IPS-NIHi11 (cell line): ENCODE measurements at regions not wholly inside any gene's neighbourhood (a gene's known extent, or its start where the extent isn't known, plus 50 kb on each side); places are given as distances from the start of the nearest gene placed in this dataset.
A peak's percentile ranks its signal among the peaks of the same experiment; 100 is the strongest.
"Not testable (repeated sequence)": the region's sequence is repeated elsewhere in the genome, so short reads cannot be mapped to it uniquely, and the experiment has no call there.

ENCODE experiments used
- DNase-seq: peaks from one replicate; pipeline ENCODE4 v3.0.0; 2012; ENCODE audit warnings: mixed read lengths, low spot score

DNA sequence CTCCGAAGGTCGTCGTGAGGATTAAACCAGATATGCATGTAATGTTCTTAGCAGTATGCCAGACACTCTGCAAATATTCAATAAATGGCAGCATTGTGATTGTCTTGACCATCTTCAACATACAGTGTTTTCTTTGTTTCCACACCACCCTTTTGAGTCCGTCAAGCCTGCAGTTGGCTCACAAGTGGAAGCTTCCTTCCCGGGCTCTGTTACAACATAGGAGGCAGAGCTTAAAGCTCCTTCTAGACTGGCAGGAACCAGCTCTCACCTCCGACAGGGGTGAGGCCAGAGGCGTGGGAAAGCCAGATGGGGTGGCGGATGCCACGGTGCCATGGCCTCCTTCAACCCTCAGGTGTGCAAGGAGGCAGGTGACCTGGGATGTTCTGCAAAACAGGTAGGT, 138.3 kb downstream of the FOXL1 start:
- DNase-seq = no peak

DNA sequence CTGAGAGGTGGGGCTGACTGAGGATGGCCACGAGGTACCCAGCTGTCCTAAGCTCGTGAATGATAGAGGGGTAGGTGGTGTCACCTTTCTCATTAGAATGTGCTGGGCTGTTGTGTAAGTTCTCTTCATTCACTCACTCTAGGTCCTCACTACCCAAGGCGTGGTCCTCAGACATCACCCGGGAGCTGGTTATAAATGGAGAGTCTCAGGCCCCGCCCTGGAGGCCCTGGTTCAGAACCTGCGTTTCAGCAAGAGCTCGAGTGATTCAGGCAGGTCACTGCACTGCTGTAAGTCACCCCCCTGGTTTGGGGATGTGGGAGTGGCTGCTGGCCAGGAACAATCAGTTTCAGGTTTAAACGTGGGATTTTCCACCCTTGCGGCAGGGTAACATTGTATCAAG, 139.8 kb downstream of the FOXL1 start:
- DNase-seq = no peak

DNA sequence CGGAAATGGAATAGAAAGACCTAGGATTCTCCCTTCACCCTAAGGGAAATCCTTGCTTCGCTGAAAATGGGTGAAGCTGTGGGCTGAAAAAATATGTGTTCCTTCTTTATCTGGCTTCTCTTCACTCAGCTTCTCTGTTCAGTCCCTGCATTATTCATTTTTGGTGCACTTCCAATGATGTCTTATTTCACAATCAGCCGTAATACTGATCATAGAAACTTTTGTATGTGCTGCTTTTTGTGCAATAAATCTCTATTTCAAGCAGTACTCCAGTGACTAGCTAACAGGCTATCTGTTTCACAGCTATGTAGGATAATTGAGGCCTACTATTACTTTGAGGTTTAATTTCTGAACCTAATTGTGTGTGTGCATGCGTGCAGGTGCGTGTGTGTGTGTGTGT, 144.6 kb downstream of the FOXL1 start:
- no peak for DNase-seq

DNA sequence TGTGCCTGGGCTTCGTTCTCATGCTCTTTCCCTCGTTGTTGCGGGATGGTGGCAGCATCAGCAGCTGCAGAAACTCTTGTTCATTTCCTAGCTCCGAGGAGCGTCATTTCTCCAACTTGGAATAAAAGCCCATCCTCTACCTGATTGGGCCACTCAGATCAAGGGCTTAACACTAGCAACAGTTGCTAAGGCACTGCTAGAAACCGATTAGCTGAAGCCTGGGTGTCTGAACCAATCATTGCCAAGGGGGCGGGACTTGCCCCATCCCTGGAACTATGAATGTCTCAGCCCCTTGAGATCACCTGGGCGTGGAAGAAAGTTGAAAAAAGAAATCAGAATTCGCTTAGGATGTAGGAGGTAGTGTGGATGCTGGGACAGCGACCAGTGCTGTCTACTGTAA, 145.3 kb downstream of the FOXL1 start:
- peak; percentile 87 for DNase-seq

DNA sequence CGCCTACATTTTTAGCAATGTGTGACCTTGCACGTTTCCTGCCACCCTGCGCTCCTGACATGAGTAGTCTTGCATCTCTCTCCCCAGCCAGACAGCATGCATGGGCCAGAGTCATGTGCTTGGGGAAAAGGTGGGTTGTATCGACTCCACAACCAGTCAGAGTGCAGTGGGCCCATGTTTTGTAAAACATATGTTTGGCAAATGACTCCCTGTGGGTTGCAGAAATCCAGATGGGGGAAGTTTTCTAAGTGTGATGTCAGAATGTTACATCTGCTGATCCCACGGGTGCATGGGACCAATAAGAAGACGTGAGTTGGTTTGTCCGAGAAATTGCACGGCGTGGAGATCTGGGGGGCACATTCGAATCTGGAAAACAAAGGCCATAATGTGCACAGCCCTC, 147.1 kb downstream of the FOXL1 start:
- no peak for DNase-seq

DNA sequence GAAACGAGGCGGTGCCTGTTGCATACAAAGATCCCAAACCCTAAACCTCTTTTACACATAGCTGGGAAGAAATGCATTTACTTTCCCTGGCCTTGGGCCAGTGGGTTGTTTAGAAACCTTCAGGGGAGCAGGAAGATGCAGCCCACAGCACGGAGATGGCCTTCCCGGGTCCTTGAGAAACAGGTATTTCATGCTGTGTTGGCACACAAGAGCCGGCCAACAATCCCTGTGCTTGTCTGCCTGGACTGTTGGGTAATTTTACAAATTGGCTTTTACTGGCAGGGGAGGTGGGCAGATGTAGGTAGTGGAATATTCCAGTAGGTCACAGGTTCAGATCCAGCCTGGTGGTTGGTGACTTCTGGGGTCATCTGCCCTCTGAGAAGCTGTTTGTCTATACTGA, 148.0 kb downstream of the FOXL1 start:
- no peak for DNase-seq

DNA sequence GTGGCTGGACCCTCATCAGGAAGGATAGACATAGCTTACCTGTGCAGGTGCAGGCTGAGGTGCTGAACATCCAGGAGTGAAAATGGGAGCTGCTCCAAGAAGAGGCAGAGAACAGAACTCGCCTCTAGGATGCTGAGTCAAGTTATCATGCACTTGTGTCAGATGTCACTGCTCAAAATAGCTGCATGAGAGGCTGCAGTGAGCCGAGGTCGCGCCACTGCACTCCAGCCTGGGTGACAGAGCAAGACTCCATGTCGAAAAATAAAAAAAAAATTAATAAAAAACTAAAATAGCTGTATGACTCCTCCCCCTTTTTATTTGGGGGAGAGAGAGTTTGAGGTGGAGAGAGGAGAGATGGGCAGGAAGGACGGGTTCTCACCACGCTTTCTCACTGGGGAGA, 148.8 kb downstream of the FOXL1 start:
- DNase-seq = no peak

DNA sequence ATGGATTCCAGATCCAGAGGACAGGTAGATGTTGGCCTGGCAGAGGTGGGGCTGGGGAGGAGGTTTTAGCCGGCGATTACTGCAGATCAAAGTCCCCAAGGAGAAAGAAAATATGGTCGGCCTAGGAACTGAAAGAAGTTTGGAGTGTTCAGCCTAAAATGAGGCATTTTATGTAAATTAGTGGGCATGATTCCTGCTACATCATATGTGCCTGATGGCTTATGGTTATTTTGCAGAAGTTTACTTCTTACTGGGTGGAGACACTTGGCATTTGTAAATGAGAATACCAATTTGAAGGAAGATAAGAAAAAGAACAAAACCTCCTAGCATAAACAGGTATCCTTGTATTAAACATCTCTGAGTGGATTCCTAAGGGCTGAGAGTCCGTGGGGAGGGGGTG, 149.3 kb downstream of the FOXL1 start:
- DNase-seq = no peak

DNA sequence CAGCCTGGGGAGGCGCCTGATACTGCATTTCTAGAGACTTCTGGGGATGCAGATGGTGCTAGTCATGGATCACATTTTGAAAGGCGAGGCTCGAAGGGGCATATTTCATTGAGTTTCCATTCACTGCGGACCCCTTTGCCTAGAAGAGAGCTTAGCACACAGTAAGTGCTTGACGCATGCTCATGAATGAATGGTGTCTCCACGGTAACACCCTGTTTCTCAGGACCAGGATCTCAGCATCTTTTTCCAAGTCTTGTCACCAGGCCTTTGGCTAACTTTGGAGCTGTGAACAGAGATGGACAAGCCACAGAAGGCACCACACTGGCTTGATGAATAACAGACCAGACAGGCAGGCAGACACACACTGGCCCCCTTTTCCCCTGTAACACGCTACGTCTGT, 151.3 kb downstream of the FOXL1 start:
- no peak for DNase-seq

DNA sequence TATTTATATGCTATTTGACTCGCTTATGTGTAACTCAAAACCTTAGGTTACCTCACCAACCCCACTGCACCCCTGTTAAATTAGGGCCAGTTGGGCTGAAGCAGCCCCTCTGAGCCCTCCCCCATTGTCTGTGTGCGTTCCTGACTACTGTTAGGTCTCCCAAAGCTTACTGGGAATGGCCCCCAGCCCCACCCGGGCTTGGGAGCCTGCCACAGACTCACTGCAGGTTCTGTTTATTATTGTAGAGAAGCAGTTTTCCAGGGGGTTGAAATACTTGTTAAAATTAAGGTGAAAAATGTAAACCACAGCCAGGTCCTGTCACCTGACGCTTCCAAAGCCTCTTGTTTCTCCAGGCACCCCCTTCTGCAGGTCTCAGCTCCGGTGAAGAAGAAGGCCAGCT, 151.7 kb downstream of the FOXL1 start:
- no peak for DNase-seq

DNA sequence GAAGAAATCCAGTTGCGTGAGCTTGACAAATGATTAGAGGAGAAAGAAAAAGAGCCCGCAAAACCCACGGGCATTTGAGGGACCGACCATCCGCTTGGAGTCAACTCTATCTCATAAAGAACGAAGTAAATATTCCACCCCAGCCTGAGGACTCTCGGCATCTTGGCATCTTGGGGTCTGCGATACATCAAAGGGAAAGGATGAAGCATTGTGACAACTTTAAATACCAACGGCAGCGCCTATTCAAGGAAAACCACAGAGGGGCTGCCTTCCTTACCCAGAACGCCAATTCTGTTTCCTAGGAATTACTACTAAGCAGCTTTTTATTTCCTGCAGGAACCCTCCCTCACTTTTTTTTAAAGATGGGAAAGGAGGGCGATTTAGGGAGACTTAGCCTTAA, 152.2 kb downstream of the FOXL1 start:
- DNase-seq = no peak

DNA sequence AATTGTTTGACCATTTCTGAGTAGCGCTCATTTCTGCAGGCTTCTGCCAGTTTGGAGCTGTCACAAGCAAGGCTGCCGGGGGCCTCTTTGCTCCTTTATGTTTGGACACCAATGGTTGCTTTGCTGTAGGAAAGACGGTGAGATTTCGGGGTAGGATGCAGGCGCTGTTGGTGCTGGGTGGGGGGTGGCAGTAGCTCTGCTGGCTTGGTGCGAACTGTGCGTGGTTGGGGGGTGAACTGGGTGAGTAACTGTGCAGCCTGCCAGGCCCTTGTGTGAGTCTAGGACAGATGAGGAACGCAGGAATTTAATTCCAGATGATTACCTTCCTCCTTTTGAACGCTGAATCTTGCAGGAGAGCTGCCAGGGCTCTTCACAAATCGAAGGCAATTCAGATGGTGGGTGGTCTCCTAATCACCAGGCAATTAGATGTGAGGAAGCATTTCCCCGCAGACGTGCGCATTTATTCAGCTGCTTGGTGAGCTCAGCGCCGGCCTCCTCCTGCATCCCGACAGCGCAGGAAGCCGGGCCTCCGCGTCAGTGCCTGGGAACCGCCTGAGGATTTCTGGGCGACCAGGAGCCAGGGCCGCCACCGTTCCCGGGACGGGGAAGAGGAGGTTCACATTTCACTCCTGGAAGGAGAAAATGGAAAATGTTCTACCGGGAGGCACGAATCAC, 154.4 kb downstream of the FOXL1 start:
- DNase-seq = peak; percentile 58

DNA sequence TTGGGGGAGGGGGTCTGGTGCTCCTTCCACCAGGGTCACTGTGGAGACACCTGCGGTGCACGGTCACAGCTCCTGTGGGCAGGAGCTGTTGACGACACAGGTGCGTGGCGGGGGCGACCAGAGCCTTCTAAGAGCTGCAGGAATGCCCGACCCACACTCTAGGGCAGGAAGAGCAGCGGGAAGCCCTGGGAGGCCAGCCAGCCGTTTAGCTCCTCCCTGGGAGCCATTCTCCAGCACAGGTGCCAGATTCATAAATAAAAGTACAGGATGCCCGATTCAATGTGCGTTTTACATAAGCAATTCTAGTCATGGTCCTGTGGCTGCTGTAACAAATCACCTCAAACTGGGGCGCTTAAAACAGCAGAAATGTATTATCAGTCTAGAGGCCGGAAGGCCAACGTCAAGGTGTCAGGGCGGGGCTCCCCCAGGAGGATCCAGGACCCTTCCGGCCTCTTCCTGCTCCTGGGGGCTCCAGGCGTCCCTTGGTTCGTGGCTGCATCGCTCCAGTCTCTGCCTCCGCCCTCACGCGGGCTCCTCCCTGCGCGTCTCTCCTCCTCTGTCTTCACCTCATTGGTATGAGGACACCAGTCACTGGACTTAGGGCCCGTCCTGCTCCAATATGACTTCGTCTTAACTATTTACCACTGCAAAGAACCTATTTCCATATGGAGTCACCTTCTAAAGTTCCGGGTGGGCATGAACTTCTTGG, 155.4 kb downstream of the FOXL1 start:
- peak; percentile 46 for DNase-seq

DNA sequence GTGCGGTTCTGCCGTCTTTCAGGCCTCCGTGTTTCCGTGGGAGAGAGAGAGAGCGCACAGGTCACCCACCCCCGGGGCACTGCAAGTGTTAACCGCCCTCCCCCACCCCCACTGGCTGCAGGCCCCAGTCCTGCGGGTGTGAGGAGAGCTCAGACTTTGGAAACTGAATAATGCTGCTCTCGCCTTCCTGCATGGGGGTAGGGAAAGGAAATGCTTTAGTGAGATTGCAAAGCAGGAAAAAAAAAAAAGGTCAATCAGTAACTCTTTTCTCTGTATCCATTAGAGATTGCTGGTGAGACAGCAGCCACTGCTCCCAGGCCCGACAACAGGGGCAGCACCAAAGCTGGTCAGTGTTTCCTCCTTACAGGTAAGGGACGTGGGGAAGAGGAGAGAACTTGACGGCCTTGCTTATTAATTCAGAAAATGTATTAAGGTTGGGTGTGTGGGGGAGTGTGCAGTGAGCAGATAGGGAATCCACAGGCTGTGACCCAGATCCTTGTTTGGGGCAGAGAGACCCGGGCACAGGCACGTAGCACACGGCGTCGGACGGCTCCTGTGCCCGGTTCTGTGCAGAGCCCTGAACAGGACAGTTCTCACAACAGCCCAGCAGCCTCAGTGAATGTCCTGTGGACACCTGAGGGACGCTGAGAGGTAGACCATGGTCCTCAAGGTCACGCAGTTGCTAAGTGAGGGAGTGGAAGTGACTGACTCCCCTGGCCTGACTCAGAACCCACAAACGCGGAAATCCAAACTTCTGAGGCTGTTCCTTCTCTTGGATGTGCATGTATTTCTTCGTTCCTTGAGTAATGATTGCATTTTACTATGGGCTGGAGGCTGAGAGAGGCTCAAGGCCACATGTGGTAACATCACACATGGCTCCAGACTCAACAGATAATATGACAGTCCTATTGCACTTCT, 156.5 kb downstream of the FOXL1 start:
- peak; percentile 35 for DNase-seq

DNA sequence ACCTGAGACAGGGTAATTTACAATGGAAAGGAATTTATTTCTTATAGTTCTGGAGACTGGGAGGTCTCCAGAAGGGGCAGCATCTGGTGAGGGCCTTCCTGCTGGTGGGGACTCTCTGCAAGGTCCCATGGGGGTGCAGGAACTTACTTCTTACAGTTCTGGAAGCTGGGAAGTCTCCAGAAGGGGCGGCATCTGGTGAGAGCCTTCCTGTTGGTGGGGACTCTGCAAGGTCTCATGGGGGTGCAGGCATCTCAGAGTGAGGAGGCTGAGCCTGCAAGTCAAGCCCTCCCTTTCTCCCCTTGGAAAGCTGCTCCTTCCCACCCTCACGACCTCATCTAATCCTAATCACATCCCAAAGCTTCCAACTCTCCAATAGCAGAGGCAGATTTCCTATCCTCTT, 157.4 kb downstream of the FOXL1 start:
- no peak for DNase-seq

DNA sequence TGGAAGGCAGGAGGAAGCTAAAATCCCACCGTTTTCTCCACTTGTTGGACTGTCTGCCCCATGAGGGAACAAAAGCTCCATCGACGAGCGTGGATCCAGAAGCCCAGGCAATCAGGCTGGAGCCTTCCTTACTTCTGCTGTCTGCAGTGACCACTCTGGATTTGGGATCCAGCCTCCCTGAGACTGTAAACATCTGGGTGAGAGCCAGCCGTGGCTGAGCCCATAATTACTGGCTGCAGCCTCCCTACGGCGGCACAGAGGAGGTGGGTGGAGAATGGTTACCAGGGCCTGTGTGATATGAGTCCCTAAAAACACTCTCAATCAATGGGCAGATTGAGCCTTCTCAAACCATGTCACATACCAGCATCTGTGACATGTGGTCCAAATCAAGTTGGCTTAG, 158.2 kb downstream of the FOXL1 start:
- no peak for DNase-seq

DNA sequence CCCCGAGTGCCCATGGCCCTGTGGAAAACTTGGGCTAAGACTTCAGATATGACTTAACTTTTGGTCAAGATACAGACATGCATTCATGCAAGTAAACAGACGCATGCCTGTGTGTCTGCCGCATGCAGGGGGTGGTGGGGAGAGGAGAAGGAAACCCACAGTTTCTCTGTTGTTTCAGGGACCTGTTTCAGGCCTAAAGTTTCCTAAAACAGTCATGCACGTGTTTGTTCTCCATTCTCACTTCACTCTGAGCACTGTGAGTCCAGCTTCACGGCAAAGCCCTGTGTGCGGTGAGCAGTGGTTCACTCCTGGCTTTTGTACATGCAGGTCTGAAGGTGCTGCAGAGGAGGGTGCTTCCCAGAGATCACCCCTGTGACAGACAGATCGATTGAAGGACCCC, 158.7 kb downstream of the FOXL1 start:
- no peak for DNase-seq

DNA sequence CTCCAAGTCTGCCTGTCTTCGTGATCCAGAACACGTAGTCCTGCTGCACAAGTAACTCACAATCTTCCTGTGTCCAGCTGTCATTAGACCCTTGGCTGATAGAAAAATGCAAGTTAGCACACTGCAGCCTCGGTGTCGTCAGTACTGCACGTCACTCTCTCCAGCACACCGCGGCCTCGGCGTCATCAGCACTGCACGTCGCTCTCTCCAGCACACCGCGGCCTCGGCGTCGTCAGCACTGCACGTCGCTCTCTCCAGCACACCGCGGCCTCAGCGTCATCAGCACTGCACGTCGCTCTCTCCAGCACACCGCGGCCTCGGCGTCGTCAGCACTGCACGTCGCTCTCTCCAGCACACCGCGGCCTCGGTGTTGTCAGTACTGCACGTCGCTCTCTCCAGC, 160.0 kb downstream of the FOXL1 start:
- DNase-seq = not testable (repeated sequence)

DNA sequence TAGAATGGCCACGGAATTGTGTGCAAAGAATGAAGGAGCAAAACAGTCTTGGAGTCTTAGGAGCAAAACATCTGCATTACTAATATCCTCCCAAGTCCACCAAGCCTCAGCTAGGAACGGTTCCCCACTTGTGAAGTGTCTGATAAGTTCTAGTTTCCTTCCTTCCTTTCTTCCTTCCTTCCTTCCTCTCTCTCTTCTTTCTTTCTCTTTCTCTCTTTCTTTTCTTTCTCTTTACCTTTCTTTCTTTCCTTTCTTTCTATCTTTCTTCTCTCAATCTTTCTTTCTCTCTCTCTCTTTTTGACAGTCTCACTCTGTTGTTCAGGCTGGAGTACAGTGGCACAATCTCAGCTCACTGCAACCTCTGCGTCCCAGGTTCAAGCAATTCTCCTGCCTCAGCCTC, 160.8 kb downstream of the FOXL1 start:
- no peak for DNase-seq

DNA sequence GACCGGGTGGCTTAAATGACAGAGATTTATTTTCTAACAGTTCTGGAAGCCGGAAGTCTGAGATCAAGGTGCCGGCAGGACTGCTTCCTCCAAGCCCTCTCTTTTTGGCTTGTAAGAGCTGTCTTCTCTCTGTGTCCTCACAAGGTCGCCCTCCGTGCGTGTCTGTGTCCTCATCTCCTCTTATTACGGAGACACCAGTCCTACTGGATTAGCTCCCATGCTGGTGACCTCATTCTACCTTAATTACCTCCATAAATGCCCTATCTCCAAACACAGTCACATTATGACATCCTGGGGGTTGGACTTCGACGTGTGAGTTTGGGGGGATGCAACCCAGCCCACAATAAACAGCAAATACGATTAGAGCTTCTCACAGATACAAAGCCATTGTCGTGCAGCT, 161.5 kb downstream of the FOXL1 start:
- no peak for DNase-seq

DNA sequence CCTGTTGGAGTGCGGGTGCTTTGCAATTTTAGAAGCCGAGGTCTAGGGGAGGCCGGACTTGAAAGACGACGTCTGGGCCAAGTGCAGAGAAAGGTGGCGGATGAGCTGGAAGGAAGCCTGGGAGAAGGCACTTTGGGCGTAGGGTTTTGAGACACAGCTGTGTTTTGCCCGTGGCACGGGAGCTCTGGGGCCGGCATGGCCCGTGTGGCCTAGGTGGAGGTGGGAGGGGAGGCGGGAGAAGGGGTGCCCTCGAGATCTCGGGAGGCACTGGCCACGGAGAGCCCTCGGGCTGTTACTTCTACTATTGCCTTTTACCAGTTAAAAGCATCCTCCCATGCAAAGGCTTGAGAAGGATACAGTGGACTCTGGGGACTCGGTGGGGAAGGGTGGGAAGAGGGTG, 161.9 kb downstream of the FOXL1 start:
- DNase-seq = no peak

DNA sequence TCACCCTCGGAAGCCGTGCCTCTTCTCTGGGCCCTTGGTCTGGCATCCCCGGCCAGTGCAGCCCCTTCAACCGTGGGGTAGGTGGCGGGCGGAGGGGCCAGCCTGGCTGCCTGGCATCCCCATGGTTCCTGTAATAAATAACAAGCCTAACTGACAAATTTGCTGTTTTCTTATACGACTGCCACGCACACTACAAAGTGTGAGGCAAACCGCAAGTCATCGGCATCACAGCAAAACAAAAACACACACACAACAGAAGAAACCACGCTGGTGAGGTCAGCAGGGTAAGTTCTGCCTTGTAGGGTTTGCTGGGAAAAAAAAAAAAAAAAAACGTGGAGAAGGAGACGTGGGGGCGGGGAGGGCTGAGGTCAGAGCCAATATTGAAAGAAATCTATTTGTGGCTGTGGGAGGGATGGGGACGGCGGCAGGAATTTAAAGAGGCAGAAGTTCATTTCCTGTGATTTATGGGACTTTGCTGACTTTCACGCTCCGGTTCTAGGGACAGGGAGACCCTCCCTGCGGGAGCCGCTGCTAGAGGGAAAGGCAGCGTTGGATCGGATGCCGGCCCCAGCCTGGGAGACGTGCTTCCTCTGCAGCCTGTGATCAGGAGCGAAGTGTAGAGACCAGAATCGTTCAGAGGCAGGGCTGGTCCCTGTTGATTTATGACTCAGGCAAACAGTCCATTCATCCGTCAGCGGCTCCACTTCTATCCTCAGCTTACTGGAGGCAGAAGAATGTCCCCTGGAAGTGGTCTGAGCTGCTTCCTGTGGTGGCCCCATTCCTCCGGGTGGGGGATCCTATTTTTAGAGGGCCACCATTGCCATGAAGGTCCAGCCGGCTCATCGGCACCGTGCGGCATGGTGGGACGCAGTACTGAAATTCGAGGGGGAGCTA, 162.8 kb downstream of the FOXL1 start:
- peak; percentile 41 for DNase-seq
